Caki2 (cell line): ENCODE measurements at regions not wholly inside any gene's neighbourhood (a gene's known extent, or its start where the extent isn't known, plus 50 kb on each side); places are given as distances from the start of the nearest gene placed in this dataset.

Source experiments
- DNase-seq: peaks from one replicate; pipeline ENCODE4 v3.0.0-alpha.2; 2015; ENCODE audit warnings: low read depth
- in situ Hi-C: cut with HindIII; loops from 2 replicates; pipeline ENCODE4 v1.10.0; 2016; ENCODE audit warnings: low sequenced_read_pairs, low pct_unique_long_range_greater_than_20kb, mixed read lengths

DNA sequence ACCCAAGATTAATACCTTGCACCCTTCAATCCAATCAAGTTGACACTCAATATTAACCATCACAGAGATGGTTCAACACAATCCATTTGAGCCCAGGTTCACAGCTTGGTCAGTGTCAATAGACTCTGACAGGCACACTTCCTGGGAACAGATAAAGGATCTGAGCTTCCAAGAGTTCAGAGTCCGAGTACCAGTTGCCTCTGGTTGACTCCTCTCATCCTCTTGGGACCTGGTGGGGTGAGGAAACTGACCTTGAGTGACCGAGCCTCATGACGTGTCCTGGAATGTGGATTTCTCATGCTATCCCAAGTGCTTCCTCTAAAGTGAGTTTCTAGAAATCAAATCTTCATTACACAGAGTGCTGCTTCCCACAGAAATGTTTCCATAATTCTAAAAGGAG, 162.0 kb downstream of the CYP26A1 start:
- no peak for DNase-seq
- in situ Hi-C loops, result no loop called here

DNA sequence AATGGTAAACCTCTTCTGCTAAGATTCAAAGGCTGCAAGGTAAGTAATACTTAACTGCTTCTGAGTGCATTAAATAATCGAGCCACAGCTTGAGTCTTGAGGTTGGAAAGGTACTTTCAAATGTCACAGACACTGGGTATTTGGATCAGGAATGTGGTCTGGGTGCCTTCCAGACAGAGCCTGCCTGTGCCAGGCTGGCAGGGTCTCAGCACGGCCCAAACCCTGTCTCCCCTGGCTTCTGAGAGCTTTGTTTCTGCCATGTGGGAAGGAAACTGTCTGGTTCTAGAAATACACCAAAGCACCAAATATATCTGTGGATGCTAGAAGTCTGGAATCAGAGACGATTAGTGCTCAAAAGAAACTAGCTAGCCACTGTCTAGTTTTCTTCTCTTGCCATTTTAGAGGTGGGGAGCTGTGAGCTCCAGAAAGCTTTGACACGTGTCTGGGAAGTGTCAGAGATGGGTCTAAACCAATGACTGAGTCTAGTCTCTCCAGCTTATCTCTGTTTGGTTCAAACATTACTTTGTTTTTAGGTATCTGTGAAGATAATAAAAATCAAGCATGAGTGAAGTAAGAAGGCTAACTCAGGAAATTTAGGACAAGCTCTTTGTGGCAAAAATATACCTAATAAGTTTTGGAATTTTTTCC, 162.8 kb downstream of the CYP26A1 start:
- DNase-seq, result no peak
- in situ Hi-C loops, result no loop called here

DNA sequence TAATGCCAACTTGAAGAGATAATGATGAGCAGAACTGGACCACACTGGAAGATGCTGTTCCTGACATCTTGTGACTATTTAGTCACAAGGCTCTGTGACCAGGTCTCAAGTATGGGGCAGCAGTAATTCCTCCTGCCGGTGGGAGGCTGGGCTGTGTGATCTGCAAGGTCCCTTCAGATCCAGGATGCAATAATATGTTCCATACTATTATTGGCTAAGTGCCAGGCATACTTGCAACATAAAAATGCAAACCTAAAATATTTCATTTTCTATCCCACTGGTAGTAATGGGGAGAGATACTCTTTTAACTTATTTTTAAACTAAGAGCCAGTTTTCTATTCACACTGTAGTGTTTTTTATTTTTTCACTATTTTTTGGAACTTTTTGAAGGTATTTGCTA, 171.5 kb downstream of the CYP26A1 start:
- in situ Hi-C loops, result no loop called here
- DNase-seq, result no peak

DNA sequence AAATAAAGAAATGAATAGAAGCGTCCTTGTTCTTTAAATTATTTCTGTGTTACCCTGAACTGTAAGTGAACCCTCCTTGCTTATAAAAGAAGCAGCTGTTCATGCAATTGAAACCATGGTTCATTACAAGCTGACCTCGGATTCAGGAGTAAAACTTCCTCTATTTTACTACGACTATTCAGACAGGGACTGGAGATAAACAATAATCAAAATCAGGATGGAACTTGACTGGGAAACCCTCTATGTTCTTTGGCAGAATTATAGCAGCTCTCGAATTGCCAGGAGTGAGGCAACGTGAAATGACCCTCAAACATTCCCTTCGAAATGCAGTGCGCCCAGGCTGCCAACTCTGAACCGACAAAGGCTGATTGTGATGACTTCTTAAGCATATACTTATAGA, 172.1 kb downstream of the CYP26A1 start:
- DNase-seq, result no peak
- in situ Hi-C loops, result no loop called here

DNA sequence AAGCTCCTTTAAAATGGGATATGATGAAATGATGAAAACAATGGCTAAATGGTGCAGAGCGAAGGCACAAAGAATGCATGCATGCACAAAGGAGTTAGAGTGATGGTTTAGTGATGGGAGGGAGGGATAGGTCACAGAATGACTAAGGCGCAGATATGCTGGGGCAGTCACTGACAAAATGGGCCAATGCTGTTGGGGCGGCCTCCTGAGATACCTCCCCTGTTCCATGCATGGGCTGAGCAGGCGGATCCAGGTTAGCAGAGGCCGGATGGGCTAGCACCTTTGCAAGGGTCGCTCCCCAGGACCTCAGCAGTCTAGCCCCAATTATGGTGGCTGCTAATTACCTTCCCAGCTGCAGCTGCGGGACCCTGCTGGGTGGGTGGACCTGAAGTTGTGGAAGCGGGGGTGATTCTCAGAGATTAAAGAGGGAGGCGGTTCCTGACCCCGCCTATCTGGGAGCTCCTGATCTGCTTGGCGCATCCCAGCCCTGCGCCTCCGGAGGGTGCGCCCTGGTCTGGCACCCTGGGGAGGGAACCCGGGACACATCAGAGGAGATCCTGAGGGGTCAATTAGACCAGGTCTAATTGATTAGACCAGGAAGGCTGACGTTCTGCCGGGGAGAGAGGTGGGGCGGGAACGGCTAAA, 175.0 kb downstream of the CYP26A1 start:
- in situ Hi-C loops, result no loop called here
- no peak for DNase-seq

DNA sequence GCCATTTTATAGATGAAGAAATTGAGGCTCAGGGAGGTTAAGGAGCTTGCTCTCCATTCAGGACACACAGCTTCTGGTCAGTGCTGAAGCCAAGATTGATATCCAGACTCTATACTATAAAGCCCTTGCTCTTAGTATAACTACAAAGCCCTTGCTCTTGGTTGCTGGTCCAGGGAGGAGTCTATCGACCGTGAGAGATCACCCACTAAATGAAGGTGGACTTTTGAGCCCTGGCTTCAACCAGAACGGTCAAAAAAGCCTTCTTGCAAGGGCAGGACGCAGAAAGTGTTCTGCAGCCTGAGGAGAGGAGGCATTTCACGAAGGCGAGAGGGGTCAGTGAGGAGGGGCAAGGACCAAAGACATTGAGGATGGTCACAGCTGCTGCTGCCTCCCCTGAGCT, 176.3 kb downstream of the CYP26A1 start:
- in situ Hi-C loops, result no loop called here
- no peak for DNase-seq

DNA sequence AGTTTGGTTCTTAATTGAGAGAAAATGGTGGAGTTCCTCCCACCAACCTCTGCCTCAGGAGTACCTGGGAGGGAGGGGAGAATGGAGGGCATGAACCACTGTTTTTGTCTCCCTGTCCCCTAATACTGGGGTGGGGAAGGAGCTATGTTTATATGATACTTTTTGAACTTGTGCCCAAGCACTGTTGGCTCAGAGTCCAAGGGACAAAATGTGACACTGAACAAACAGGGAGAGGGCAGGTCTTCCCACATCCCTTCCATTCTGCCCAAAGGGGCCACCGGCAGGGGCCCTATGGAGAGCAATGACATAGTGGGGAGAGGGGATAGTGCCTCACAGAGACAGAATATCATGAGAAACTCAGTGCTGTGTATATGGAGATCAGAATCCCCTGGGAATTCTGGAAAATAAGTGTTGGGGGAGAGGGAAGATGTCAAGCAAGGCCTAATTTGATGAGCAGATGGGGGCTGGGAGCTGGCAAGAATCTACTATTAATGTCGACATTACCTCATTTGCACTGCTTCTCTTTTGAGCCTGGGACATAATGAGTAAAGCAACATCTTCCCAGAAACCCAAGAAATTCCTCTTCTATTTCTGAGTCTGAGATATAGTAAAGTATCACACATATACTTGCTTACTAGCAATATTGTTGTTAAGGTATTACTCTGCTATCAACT, 180.6 kb downstream of the CYP26A1 start:
- in situ Hi-C loops, result no loop called here
- DNase-seq, result no peak

DNA sequence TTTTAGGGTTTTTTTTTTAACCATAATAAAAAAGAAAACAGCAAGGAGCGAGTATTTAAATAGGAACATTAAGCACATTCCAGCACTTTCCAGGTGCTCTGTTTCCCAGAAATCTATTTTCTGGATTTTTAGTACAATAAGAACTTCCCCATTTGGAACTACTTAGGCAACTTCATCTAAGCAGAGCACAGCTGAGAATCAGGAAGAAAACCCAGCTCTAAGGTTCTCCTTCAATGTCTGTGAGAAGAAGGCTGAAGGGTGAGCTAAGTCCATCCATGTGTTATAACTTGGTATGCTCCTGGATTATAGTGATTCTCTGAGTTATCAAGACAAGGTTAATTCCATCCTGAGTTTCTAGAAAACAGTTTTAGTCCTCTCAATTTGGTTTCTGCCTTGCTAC, 181.9 kb downstream of the CYP26A1 start:
- in situ Hi-C loops, result no loop called here
- no peak for DNase-seq
